ENCODE measurements at regions not wholly inside any gene's neighbourhood (a gene's known extent, or its start where the extent isn't known, plus 50 kb on each side); places are given as distances from the start of the nearest gene placed in this dataset.

DNA sequence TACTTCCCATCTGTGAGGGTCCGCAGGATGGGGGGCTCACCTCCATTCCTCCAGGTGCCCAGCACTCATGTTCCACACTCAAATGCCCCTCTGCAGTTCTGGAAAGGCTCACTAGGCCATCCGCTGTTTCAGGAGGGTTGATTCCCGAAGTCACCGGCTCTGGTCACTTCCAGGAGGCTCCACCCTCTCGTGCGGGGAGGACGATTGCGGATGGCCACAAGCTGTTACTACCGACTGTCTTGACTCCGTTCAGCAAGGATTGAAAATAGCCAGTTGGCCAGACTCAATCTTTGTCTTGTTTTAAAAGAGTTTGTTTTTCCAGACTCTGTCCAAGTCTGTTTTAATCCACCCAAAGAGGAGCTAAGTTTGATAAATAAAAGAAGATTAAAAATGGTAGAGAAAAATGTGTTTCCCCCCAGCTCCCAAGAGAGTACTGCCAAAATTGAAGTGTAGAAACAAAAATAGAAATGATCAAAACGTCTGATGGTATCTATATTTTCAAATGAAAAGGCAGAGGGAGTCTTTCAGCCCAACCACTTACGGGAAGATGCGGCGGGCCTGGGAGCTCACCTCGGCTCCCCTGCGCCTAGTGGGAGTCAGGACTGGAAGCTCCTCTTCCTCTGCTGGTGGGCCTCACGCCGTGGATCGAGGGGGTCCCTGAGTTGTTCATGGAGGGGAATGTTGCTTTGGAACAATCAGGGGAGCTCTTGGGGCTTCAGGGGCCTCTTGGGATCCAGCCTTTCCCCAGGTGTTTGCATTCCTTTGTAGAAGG, 1280.8 kb downstream of the BRD1 start:
- intact Hi-C loops (cut with micrococcal nuclease) = no loop called here
- H3K4me1 Mint-ChIP-seq = no peaks in the 10 kb centered on the region
- H3K9me3 ChIP-seq (ENCODE audit: control extremely low read depth in 1 of 3, control insufficient read depth in 2 of 3, insufficient read depth in 1 of 3, low read length in 2 of 3) = peaks cover 0 to 25% (median 0%) of the 10 kb centered on the region in 3 donors
- H3K27me3 ChIP-seq (replicated peaks in 1 of 4; ENCODE audit: control extremely low read depth in 1 of 4, control insufficient read depth in 3 of 4, insufficient read depth in 4 of 4, low read length in 3 of 4) = no peaks in the 10 kb centered on the region
- DNase-seq (no peak), ATAC-seq (ENCODE audit: low read depth) (no peak)
- no peak overlapping the region for H3K4me2 ChIP-seq (replicated peaks; ENCODE audit: low read depth, low read length, poor library complexity, severe bottlenecking)
- H3K4me3 Mint-ChIP-seq = no peak overlapping the region
- H2AFZ ChIP-seq (ENCODE audit: insufficient read depth, low read depth, low read length, poor library complexity, severe bottlenecking) = no peak overlapping the region
- H4K20me1 ChIP-seq (ENCODE audit: control insufficient read depth, insufficient read depth, low read length, poor library complexity, severe bottlenecking) = no peaks in the 10 kb centered on the region
- no peaks in the 10 kb centered on the region for H3K9me3 Mint-ChIP-seq (ENCODE audit: insufficient read depth)
- no peak overlapping the region for H3K4me3 ChIP-seq (ENCODE audit: control extremely low read depth in 1 of 5, extremely low read depth in 1 of 5, insufficient read depth in 1 of 5, low read depth in 2 of 5, low read length in 4 of 5)
- ChIA-PET POLR2A (no interaction called here), CTCF (no interaction called here)
- no peak overlapping the region for H3K27ac Mint-ChIP-seq
- TF ChIP-seq, protein P1, sequence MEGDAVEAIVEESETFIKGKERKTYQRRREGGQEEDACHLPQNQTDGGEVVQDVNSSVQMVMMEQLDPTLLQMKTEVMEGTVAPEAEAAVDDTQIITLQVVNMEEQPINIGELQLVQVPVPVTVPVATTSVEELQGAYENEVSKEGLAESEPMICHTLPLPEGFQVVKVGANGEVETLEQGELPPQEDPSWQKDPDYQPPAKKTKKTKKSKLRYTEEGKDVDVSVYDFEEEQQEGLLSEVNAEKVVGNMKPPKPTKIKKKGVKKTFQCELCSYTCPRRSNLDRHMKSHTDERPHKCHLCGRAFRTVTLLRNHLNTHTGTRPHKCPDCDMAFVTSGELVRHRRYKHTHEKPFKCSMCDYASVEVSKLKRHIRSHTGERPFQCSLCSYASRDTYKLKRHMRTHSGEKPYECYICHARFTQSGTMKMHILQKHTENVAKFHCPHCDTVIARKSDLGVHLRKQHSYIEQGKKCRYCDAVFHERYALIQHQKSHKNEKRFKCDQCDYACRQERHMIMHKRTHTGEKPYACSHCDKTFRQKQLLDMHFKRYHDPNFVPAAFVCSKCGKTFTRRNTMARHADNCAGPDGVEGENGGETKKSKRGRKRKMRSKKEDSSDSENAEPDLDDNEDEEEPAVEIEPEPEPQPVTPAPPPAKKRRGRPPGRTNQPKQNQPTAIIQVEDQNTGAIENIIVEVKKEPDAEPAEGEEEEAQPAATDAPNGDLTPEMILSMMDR (IDR thresholded peaks at IDR 0.05) = no peak
- TF ChIP-seq EZH2 (IDR thresholded peaks at IDR 0.05; ENCODE audit: borderline replicate concordance, insufficient read depth, low read depth, low read length, poor library complexity, severe bottlenecking) = no peak
- no peaks in the 10 kb centered on the region for H3K4me1 ChIP-seq (ENCODE audit: control insufficient read depth in 2 of 2, insufficient read depth in 2 of 2, low read length in 2 of 2)
- H3K9ac ChIP-seq (ENCODE audit: low read length) = no peak overlapping the region
- no peaks in the 10 kb centered on the region for H3K79me2 ChIP-seq (ENCODE audit: control insufficient read depth, insufficient read depth, low read length)
- no peak overlapping the region for H3K27ac ChIP-seq (ENCODE audit: low read length in 2 of 2)
- 87% methylated on average over 18 of the region's 19 CpGs for WGBS (ENCODE audit: insufficient coverage)
- no peaks in the 10 kb centered on the region for H3K27me3 Mint-ChIP-seq
- no peaks in the 10 kb centered on the region for H3K36me3 ChIP-seq (replicated peaks in 1 of 2; ENCODE audit: control extremely low read depth in 1 of 2, control insufficient read depth in 1 of 2, extremely low read depth in 1 of 2, insufficient read depth in 2 of 2, low read length in 1 of 2)

DNA sequence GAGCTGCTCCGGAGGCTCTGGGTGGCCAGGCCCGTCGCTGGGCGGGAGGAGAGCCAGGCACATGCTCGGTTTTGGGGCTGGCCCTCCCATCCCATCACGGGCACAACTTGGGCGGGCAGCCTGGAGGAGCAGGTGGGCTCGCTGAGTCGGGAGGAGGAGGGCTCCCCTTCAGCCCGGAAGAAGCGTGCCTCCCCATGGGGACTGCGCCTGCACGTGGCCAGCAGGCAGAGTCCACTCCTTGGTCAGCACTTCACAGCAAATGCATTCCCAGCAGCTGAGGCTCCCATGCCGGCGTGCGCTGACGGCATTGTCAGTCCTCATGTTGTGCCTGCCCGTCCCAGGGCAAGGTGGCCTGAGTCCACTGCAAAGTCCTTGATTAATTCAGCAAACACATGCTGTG, 1281.7 kb downstream of the BRD1 start:
- CTCF ChIA-PET = no interaction called here
- Histone ChIP-seq H3K27ac (ENCODE audit: low read length in 2 of 2) (no peak overlapping the region), H3K9me3 (ENCODE audit: control extremely low read depth in 1 of 3, control insufficient read depth in 2 of 3, insufficient read depth in 1 of 3, low read length in 2 of 3) (peaks cover 0 to 26% (median 0%) of the 10 kb centered on the region in 3 donors), H3K4me3 (ENCODE audit: control extremely low read depth in 1 of 5, extremely low read depth in 1 of 5, insufficient read depth in 1 of 5, low read depth in 2 of 5, low read length in 4 of 5) (no peak overlapping the region), H4K20me1 (ENCODE audit: control insufficient read depth, insufficient read depth, low read length, poor library complexity, severe bottlenecking) (no peaks in the 10 kb centered on the region), H3K79me2 (ENCODE audit: control insufficient read depth, insufficient read depth, low read length) (no peaks in the 10 kb centered on the region), H2AFZ (ENCODE audit: insufficient read depth, low read depth, low read length, poor library complexity, severe bottlenecking) (no peak overlapping the region), H3K9ac (ENCODE audit: low read length) (no peak overlapping the region), H3K27me3 (replicated peaks in 1 of 4; ENCODE audit: control extremely low read depth in 1 of 4, control insufficient read depth in 3 of 4, insufficient read depth in 4 of 4, low read length in 3 of 4) (no peaks in the 10 kb centered on the region), H3K4me1 (ENCODE audit: control insufficient read depth in 2 of 2, insufficient read depth in 2 of 2, low read length in 2 of 2) (no peaks in the 10 kb centered on the region), H3K36me3 (replicated peaks in 1 of 2; ENCODE audit: control extremely low read depth in 1 of 2, control insufficient read depth in 1 of 2, extremely low read depth in 1 of 2, insufficient read depth in 2 of 2, low read length in 1 of 2) (no peaks in the 10 kb centered on the region), H3K4me2 (replicated peaks; ENCODE audit: low read depth, low read length, poor library complexity, severe bottlenecking) (no peak overlapping the region)
- TF ChIP-seq, protein P1 (IDR thresholded peaks at IDR 0.05) = no peak
- TF ChIP-seq EZH2 (IDR thresholded peaks at IDR 0.05; ENCODE audit: borderline replicate concordance, insufficient read depth, low read depth, low read length, poor library complexity, severe bottlenecking) = no peak
- no peak for DNase-seq
- 94% methylated on average over 18 of the region's 18 CpGs for WGBS (ENCODE audit: insufficient coverage)
- intact Hi-C loops (cut with micrococcal nuclease) = no loop called here
- H3K4me3 Mint-ChIP-seq = no peak overlapping the region
- no peak for ATAC-seq (ENCODE audit: low read depth)
- no peaks in the 10 kb centered on the region for H3K9me3 Mint-ChIP-seq (ENCODE audit: insufficient read depth)
- H3K27ac Mint-ChIP-seq = no peak overlapping the region
- POLR2A ChIA-PET = no interaction called here
- no peaks in the 10 kb centered on the region for H3K4me1 Mint-ChIP-seq
- H3K27me3 Mint-ChIP-seq = no peaks in the 10 kb centered on the region
